ENCODE measurements at regions not wholly inside any gene's neighbourhood (a gene's known extent, or its start where the extent isn't known, plus 50 kb on each side); places are given as distances from the start of the nearest gene placed in this dataset.

- TF ChIP-seq CTCF (IDR thresholded peaks at IDR 0.05) (no peak), POLR2A (IDR thresholded peaks at IDR 0.05) (no peak)
These were observed 1597.7 kb upstream of the PRR20A start for GRCh38 chr13:55543053-55543452.

All from Peyer's patch (tissue), 4 donors.